HEK293 (cell line): ENCODE measurements at regions not wholly inside any gene's neighbourhood (a gene's known extent, or its start where the extent isn't known, plus 50 kb on each side); places are given as distances from the start of the nearest gene placed in this dataset.

Experiments
- CTCF ChIA-PET: fragments of 350-600 bp; formaldehyde crosslinking; extraction: SDS; loops from one replicate; lab custom pipeline; 2021; ENCODE audit warnings: antibody characterized with exemption; lab: Yijun Ruan, JAX
- POLR2A ChIA-PET: fragments of 300-600 bp; formaldehyde crosslinking; extraction: SDS; loops from one replicate; lab custom pipeline; 2020; ENCODE audit warnings: antibody characterized with exemption, inconsistent platforms; lab: Yijun Ruan, JAX
- H3K27ac ChIP-seq: fragments of 200-500 bp; sonication (Bioruptor generic); 2 replicates; pipeline ENCODE4 v1.5.1; 2014; ENCODE audit warnings: low read depth, low read length, control low read depth, inconsistent platforms; ENCODE audit errors: extremely low read depth
- H3K36me3 ChIP-seq, 2 experiments: fragments of 200-500 bp in 1 of 2; sonication (Bioruptor generic) in 1 of 2; 1 replicate in 1 of 2; 2 replicates in 1 of 2; pipeline ENCODE4 v1.5.1; 2014 to 2017; ENCODE audit warnings: inconsistent platforms in 2 of 2, low read length in 2 of 2; ENCODE audit not compliant: control insufficient read depth in 2 of 2, insufficient read depth in 1 of 2
- H3K4me1 ChIP-seq: fragments of 200-500 bp; sonication (Bioruptor generic); 2 replicates; pipeline ENCODE4 v1.5.1; 2014; ENCODE audit warnings: mild to moderate bottlenecking, low read length, inconsistent platforms; ENCODE audit not compliant: control insufficient read depth, insufficient read depth
- H3K4me3 ChIP-seq: 2 replicates; pipeline ENCODE4 v1.5.1; 2011; ENCODE audit warnings: low read depth, mild to moderate bottlenecking, control low read depth, low read length, moderate library complexity
- H3K9me3 ChIP-seq: fragments of 200-500 bp; sonication (Bioruptor generic); 2 replicates; pipeline ENCODE4 v1.5.1; 2014; ENCODE audit warnings: low read depth, low read length, inconsistent platforms; ENCODE audit not compliant: control insufficient read depth, insufficient read depth
- GLI2 ChIP-seq: fragments of 450-650 bp; formaldehyde crosslinking; IDR thresholded peaks from 2 replicates; pipeline ENCODE4; 2017; ENCODE audit warnings: missing biosample characterization, missing genetic modification characterization, low read depth, borderline replicate concordance
- GLIS1 ChIP-seq: fragments of 450-650 bp; formaldehyde crosslinking; IDR thresholded peaks from 2 replicates; pipeline ENCODE4 v1.5.1; 2016; ENCODE audit warnings: missing biosample characterization, missing genetic modification characterization
- MEIS1 ChIP-seq: sonication (generic); formaldehyde crosslinking; IDR thresholded peaks from 2 replicates; pipeline ENCODE4 v1.8.1; 2022; ENCODE audit warnings: missing genetic modification reagents, mild to moderate bottlenecking, borderline replicate concordance
- SALL2 ChIP-seq: fragments of 450-650 bp; formaldehyde crosslinking; IDR thresholded peaks from 2 replicates; pipeline ENCODE4 v1.5.0; 2017; ENCODE audit warnings: missing biosample characterization, mild to moderate bottlenecking, missing genetic modification characterization, borderline replicate concordance
- ZNF16 ChIP-seq: fragments of 450-650 bp; formaldehyde crosslinking; IDR thresholded peaks from 2 replicates; pipeline ENCODE4 v1.5.1; 2016; ENCODE audit warnings: low read depth, missing biosample characterization, missing genetic modification characterization
- ZNF214 ChIP-seq: fragments of 450-650 bp; formaldehyde crosslinking; IDR thresholded peaks from 2 replicates; pipeline ENCODE4 v1.5.1; 2017; ENCODE audit warnings: missing biosample characterization, mild to moderate bottlenecking, missing genetic modification characterization, borderline replicate concordance
- ZNF24 ChIP-seq: fragments of 450-650 bp; formaldehyde crosslinking; IDR thresholded peaks from 2 replicates; pipeline ENCODE4 v1.5.1; 2016; ENCODE audit warnings: missing biosample characterization, missing genetic modification characterization
- ZNF292 ChIP-seq: fragments of 450-650 bp; formaldehyde crosslinking; IDR thresholded peaks from 2 replicates; pipeline ENCODE4 v1.5.1; 2016; ENCODE audit warnings: low read depth, missing biosample characterization, missing genetic modification characterization, borderline replicate concordance
- ZNF311 ChIP-seq: fragments of 450-650 bp; formaldehyde crosslinking; IDR thresholded peaks from 2 replicates; pipeline ENCODE4 v1.5.1; 2017; ENCODE audit warnings: missing biosample characterization, missing genetic modification characterization, borderline replicate concordance
- ZNF426 ChIP-seq: fragments of 450-650 bp; formaldehyde crosslinking; IDR thresholded peaks from 2 replicates; pipeline ENCODE4 v1.5.1; 2017; ENCODE audit warnings: missing biosample characterization, missing genetic modification characterization, mild to moderate bottlenecking, inconsistent platforms, moderate library complexity
- ZNF529 ChIP-seq: fragments of 450-650 bp; formaldehyde crosslinking; IDR thresholded peaks from 2 replicates; pipeline ENCODE4 v1.5.1; 2017; ENCODE audit warnings: missing genetic modification characterization, missing biosample characterization; ENCODE audit not compliant: insufficient replicate concordance
- ZNF549 ChIP-seq: fragments of 450-650 bp; IDR thresholded peaks from 2 replicates; pipeline ENCODE4 v1.5.1; 2018; ENCODE audit warnings: missing biosample characterization, missing genetic modification characterization, mild to moderate bottlenecking, inconsistent platforms, moderate library complexity
- ZNF626 ChIP-seq: fragments of 450-650 bp; sonication (Bioruptor Pico); formaldehyde crosslinking; IDR thresholded peaks from 2 replicates; pipeline ENCODE4 v1.5.1; 2018; ENCODE audit warnings: missing biosample characterization, missing genetic modification characterization, inconsistent platforms
- ZNF677 ChIP-seq: fragments of 450-650 bp; IDR thresholded peaks from 2 replicates; pipeline ENCODE4 v1.5.0; 2018; ENCODE audit warnings: missing biosample characterization, mild to moderate bottlenecking, missing genetic modification characterization, moderate library complexity
- ZNF777 ChIP-seq: fragments of 450-650 bp; formaldehyde crosslinking; IDR thresholded peaks from 2 replicates; pipeline ENCODE4 v1.5.1; 2017; ENCODE audit warnings: missing biosample characterization, missing genetic modification characterization, borderline replicate concordance
- ZNF791 ChIP-seq: fragments of 450-650 bp; formaldehyde crosslinking; IDR thresholded peaks from 2 replicates; pipeline ENCODE4 v1.5.1; 2016; ENCODE audit warnings: missing biosample characterization, missing genetic modification characterization
- TF ChIP-seq, protein P1 (sequence below): fragments of 450-650 bp; formaldehyde crosslinking; IDR thresholded peaks from 2 replicates; pipeline ENCODE4 v1.5.1; 2017; ENCODE audit warnings: missing biosample characterization, missing genetic modification characterization
- TF ChIP-seq, protein P2 (sequence below): fragments of 450-650 bp; formaldehyde crosslinking; IDR thresholded peaks from 2 replicates; pipeline ENCODE4 v1.5.1; 2016; ENCODE audit warnings: missing biosample characterization, missing genetic modification characterization
- TF ChIP-seq, protein P3 (sequence below): fragments of 450-650 bp; formaldehyde crosslinking; IDR thresholded peaks from 2 replicates; pipeline ENCODE4 v1.5.1; 2016; ENCODE audit warnings: missing biosample characterization, missing genetic modification characterization
- TF ChIP-seq, protein P4 (sequence below): fragments of 450-650 bp; IDR thresholded peaks from 2 replicates; pipeline ENCODE4 v1.5.1; 2018; ENCODE audit warnings: missing biosample characterization, missing genetic modification characterization
- TF ChIP-seq, protein P5 (sequence below): fragments of 450-650 bp; formaldehyde crosslinking; IDR thresholded peaks from 2 replicates; pipeline ENCODE4 v1.5.1; 2017; ENCODE audit warnings: missing biosample characterization, missing genetic modification characterization
- TF ChIP-seq, protein P6 (sequence below): fragments of 450-650 bp; formaldehyde crosslinking; IDR thresholded peaks from 2 replicates; pipeline ENCODE4 v1.5.1; 2016; ENCODE audit warnings: missing biosample characterization, missing genetic modification characterization

DNA sequence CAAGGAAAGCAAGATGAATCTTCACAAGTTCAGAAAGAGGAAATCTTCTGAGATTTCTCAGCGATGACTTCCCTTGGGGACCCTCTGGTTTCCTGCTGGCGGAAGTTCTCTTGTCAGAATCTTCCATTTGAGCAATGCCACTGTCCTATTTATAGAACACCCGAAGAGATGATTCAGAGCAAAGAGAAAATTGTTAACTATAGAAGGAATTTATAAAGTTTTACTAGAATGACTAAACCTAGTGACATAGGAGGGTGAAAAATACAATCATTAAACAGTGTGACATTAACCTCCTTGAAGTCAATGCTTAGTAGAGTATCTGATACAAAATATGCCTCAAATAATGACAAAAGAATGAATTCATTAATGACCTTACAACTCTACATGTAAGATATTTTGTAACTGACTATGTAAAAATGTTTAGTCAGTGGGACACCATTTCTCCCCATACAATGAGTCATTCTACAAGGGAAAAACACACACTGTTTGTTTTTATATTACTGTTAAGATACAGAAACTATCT lies 206.5 kb upstream of the CNTNAP2 start:
- POLR2A ChIA-PET, result no interaction called here
- no peak overlapping the region for H3K4me3 ChIP-seq
- no peaks in the 10 kb centered on the region for H3K4me1 ChIP-seq
- no peak overlapping the region for H3K27ac ChIP-seq
- CTCF ChIA-PET, result no interaction called here
- no peak for TF ChIP-seq ZNF791
- TF ChIP-seq ZNF529 (tag by site-specific recombination), result no peak
- TF ChIP-seq, protein P1, sequence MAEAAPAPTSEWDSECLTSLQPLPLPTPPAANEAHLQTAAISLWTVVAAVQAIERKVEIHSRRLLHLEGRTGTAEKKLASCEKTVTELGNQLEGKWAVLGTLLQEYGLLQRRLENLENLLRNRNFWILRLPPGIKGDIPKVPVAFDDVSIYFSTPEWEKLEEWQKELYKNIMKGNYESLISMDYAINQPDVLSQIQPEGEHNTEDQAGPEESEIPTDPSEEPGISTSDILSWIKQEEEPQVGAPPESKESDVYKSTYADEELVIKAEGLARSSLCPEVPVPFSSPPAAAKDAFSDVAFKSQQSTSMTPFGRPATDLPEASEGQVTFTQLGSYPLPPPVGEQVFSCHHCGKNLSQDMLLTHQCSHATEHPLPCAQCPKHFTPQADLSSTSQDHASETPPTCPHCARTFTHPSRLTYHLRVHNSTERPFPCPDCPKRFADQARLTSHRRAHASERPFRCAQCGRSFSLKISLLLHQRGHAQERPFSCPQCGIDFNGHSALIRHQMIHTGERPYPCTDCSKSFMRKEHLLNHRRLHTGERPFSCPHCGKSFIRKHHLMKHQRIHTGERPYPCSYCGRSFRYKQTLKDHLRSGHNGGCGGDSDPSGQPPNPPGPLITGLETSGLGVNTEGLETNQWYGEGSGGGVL (tag by site-specific recombination), result no peak
- no peak for TF ChIP-seq ZNF24 (tag by site-specific recombination)
- no peak for TF ChIP-seq ZNF549 (tag by site-specific recombination)
- no peak for TF ChIP-seq GLI2 (tag by site-specific recombination)
- TF ChIP-seq, protein P2, sequence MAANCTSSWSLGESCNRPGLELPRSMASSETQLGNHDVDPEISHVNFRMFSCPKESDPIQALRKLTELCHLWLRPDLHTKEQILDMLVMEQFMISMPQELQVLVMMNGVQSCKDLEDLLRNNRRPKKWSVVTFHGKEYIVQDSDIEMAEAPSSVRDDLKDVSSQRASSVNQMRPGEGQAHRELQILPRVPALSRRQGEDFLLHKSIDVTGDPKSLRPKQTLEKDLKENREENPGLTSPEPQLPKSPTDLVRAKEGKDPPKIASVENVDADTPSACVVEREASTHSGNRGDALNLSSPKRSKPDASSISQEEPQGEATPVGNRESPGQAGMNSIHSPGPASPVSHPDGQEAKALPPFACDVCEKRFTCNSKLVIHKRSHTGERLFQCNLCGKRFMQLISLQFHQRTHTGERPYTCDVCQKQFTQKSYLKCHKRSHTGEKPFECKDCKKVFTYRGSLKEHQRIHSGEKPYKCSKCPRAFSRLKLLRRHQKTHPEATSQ (tag by site-specific recombination), result no peak
- TF ChIP-seq, protein P3, sequence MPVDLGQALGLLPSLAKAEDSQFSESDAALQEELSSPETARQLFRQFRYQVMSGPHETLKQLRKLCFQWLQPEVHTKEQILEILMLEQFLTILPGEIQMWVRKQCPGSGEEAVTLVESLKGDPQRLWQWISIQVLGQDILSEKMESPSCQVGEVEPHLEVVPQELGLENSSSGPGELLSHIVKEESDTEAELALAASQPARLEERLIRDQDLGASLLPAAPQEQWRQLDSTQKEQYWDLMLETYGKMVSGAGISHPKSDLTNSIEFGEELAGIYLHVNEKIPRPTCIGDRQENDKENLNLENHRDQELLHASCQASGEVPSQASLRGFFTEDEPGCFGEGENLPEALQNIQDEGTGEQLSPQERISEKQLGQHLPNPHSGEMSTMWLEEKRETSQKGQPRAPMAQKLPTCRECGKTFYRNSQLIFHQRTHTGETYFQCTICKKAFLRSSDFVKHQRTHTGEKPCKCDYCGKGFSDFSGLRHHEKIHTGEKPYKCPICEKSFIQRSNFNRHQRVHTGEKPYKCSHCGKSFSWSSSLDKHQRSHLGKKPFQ (tag by site-specific recombination), result no peak
- no peak for TF ChIP-seq MEIS1 (CRISPR knock-in tag)
- no peak for TF ChIP-seq ZNF292 (tag by site-specific recombination)
- no peak for TF ChIP-seq ZNF626 (tag by site-specific recombination)
- TF ChIP-seq, protein P4, sequence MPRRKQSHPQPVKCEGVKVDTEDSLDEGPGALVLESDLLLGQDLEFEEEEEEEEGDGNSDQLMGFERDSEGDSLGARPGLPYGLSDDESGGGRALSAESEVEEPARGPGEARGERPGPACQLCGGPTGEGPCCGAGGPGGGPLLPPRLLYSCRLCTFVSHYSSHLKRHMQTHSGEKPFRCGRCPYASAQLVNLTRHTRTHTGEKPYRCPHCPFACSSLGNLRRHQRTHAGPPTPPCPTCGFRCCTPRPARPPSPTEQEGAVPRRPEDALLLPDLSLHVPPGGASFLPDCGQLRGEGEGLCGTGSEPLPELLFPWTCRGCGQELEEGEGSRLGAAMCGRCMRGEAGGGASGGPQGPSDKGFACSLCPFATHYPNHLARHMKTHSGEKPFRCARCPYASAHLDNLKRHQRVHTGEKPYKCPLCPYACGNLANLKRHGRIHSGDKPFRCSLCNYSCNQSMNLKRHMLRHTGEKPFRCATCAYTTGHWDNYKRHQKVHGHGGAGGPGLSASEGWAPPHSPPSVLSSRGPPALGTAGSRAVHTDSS (tag by site-specific recombination), result no peak
- no peaks in the 10 kb centered on the region for H3K9me3 ChIP-seq
- no peaks in the 10 kb centered on the region for H3K36me3 ChIP-seq

DNA sequence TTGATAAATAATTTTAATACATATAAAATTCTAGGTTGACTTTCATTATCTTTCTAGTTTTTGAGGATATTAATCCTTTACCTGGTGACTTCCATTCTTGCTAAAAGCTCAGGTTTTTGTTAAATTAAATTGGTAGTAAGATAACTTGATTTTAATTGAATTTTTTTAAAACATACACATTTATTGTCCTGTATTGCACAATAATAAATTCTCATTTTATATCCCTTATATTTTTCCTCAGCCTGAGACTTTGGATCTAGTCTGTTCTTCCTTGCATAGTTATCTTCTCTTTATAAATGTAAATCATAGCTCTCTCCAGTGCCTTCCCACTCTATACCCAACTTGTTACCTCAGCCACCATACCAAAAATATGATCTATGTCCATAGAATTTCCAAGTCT lies 212.9 kb upstream of the CNTNAP2 start:
- ChIA-PET CTCF (no interaction called here), POLR2A (no interaction called here)
- no peaks in the 10 kb centered on the region for H3K36me3 ChIP-seq
- no peaks in the 10 kb centered on the region for H3K9me3 ChIP-seq
- no peak overlapping the region for H3K27ac ChIP-seq
- TF ChIP-seq ZNF677 (tag by site-specific recombination) (no peak), GLIS1 (tag by site-specific recombination) (no peak), ZNF16 (tag by site-specific recombination) (no peak), ZNF777 (tag by site-specific recombination) (no peak), ZNF426 (tag by site-specific recombination) (no peak), ZNF214 (no peak), SALL2 (tag by site-specific recombination) (no peak), ZNF311 (no peak)
- TF ChIP-seq, protein P5, sequence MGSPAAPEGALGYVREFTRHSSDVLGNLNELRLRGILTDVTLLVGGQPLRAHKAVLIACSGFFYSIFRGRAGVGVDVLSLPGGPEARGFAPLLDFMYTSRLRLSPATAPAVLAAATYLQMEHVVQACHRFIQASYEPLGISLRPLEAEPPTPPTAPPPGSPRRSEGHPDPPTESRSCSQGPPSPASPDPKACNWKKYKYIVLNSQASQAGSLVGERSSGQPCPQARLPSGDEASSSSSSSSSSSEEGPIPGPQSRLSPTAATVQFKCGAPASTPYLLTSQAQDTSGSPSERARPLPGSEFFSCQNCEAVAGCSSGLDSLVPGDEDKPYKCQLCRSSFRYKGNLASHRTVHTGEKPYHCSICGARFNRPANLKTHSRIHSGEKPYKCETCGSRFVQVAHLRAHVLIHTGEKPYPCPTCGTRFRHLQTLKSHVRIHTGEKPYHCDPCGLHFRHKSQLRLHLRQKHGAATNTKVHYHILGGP (tag by site-specific recombination), result no peak
- TF ChIP-seq, protein P6, sequence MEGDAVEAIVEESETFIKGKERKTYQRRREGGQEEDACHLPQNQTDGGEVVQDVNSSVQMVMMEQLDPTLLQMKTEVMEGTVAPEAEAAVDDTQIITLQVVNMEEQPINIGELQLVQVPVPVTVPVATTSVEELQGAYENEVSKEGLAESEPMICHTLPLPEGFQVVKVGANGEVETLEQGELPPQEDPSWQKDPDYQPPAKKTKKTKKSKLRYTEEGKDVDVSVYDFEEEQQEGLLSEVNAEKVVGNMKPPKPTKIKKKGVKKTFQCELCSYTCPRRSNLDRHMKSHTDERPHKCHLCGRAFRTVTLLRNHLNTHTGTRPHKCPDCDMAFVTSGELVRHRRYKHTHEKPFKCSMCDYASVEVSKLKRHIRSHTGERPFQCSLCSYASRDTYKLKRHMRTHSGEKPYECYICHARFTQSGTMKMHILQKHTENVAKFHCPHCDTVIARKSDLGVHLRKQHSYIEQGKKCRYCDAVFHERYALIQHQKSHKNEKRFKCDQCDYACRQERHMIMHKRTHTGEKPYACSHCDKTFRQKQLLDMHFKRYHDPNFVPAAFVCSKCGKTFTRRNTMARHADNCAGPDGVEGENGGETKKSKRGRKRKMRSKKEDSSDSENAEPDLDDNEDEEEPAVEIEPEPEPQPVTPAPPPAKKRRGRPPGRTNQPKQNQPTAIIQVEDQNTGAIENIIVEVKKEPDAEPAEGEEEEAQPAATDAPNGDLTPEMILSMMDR (tag by site-specific recombination), result no peak
- no peaks in the 10 kb centered on the region for H3K4me1 ChIP-seq
- H3K4me3 ChIP-seq, result no peak overlapping the region
